Nephron progenitor cell (in vitro differentiated cells): ENCODE measurements at regions not wholly inside any gene's neighbourhood (a gene's known extent, or its start where the extent isn't known, plus 50 kb on each side); places are given as distances from the start of the nearest gene placed in this dataset.

ENCODE experiments used
- DNase-seq: peaks from one replicate; pipeline ENCODE4 v3.0.0; 2021
- H3K27ac Mint-ChIP-seq: 2 replicates; pipeline ENCODE4 v1.8.0; 2021; ENCODE audit warnings: mild to moderate bottlenecking, moderate library complexity, mixed read lengths
- H3K27me3 Mint-ChIP-seq: 2 replicates; pipeline ENCODE4 v1.8.0; 2021; ENCODE audit warnings: mild to moderate bottlenecking, low read depth, mixed read lengths; ENCODE audit not compliant: poor library complexity
- H3K36me3 Mint-ChIP-seq: 2 replicates; pipeline ENCODE4 v1.8.0; 2021; ENCODE audit warnings: low read depth, mixed read lengths
- H3K4me1 Mint-ChIP-seq: 2 replicates; pipeline ENCODE4 v1.8.0; 2021; ENCODE audit warnings: mixed read lengths
- H3K4me3 Mint-ChIP-seq: 2 replicates; pipeline ENCODE4 v1.8.0; 2021; ENCODE audit warnings: mild to moderate bottlenecking, moderate library complexity, mixed read lengths
- H3K9me3 Mint-ChIP-seq: 2 replicates; pipeline ENCODE4 v1.8.0; 2021; ENCODE audit warnings: mild to moderate bottlenecking, moderate library complexity, mixed read lengths
- TF ChIP-seq, protein P1 (sequence below): fragments of 200-600 bp; sonication (generic); IDR thresholded peaks from 2 replicates; pipeline ENCODE4 v1.5.0; 2021; ENCODE audit warnings: antibody characterized with exemption

GRCh38 chr13:112132142-112132541 is 65.2 kb downstream of the SOX1 start:
- Mint-ChIP-seq H3K27me3 (peaks cover 35% of the 10 kb centered on the region), H3K9me3 (no peaks in the 10 kb centered on the region), H3K4me1 (peaks cover 6% of the 10 kb centered on the region), H3K36me3 (no peaks in the 10 kb centered on the region), H3K4me3 (no peak overlapping the region), H3K27ac (no peak overlapping the region)
- TF ChIP-seq, protein P1, sequence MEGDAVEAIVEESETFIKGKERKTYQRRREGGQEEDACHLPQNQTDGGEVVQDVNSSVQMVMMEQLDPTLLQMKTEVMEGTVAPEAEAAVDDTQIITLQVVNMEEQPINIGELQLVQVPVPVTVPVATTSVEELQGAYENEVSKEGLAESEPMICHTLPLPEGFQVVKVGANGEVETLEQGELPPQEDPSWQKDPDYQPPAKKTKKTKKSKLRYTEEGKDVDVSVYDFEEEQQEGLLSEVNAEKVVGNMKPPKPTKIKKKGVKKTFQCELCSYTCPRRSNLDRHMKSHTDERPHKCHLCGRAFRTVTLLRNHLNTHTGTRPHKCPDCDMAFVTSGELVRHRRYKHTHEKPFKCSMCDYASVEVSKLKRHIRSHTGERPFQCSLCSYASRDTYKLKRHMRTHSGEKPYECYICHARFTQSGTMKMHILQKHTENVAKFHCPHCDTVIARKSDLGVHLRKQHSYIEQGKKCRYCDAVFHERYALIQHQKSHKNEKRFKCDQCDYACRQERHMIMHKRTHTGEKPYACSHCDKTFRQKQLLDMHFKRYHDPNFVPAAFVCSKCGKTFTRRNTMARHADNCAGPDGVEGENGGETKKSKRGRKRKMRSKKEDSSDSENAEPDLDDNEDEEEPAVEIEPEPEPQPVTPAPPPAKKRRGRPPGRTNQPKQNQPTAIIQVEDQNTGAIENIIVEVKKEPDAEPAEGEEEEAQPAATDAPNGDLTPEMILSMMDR = no peak
- DNase-seq = no peak

- no peak for DNase-seq
- Mint-ChIP-seq H3K4me1 (peaks cover 6% of the 10 kb centered on the region), H3K9me3 (no peaks in the 10 kb centered on the region), H3K36me3 (no peaks in the 10 kb centered on the region), H3K27ac (peak overlapping the region; percentile 26), H3K27me3 (peaks cover 35% of the 10 kb centered on the region), H3K4me3 (no peak overlapping the region)
- TF ChIP-seq, protein P1 = no peak
Measured at GRCh38 chr13:112132619-112133018, 65.7 kb downstream of the SOX1 start.

- Mint-ChIP-seq H3K4me1 (peaks cover 6% of the 10 kb centered on the region), H3K4me3 (no peak overlapping the region), H3K27me3 (peaks cover 31% of the 10 kb centered on the region), H3K36me3 (no peaks in the 10 kb centered on the region), H3K27ac (no peak overlapping the region), H3K9me3 (no peaks in the 10 kb centered on the region)
- TF ChIP-seq, protein P1 = no peak
- no peak for DNase-seq
Measured at GRCh38 chr13:112133499-112134390, 66.8 kb downstream of the SOX1 start.

- H3K4me3 Mint-ChIP-seq = no peak overlapping the region
- TF ChIP-seq, protein P1 = no peak
- no peak overlapping the region for H3K27ac Mint-ChIP-seq
- no peak for DNase-seq
- H3K9me3 Mint-ChIP-seq = no peaks in the 10 kb centered on the region
- no peaks in the 10 kb centered on the region for H3K36me3 Mint-ChIP-seq
- H3K4me1 Mint-ChIP-seq = peaks cover 6% of the 10 kb centered on the region
- H3K27me3 Mint-ChIP-seq = peaks cover 28% of the 10 kb centered on the region
Measured at GRCh38 chr13:112134391-112135075, 67.6 kb downstream of the SOX1 start.

DNA sequence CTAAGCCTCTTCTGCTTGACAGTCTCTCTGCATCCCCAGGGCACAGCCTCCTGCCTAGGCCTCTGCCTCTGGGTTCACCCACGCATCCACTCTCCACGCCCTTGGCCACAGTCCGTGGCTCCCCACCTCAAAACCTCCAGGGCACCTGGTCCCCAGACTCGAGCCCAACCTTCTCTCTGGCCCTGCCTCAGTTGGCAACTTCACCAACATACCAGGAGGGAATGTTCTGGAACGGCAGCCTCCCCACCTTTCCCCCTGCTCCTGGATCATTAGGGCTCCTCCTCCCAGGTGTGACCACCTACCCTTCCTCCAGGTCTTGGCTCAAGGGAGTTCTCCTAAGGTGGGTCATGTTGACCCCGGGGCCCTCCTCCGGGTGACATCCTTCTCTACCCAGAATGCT is 69.1 kb downstream of the SOX1 start:
- Mint-ChIP-seq H3K9me3 (no peaks in the 10 kb centered on the region), H3K27me3 (peaks cover 23% of the 10 kb centered on the region)
- DNase-seq = no peak

More for the DNA sequence above, 69.1 kb downstream of the SOX1 start:
- TF ChIP-seq, protein P1 = no peak
- Mint-ChIP-seq H3K27ac (no peak overlapping the region), H3K4me1 (peaks cover 9% of the 10 kb centered on the region), H3K36me3 (no peaks in the 10 kb centered on the region), H3K4me3 (no peak overlapping the region)
